Mesenchymal stem cell (in vitro differentiated cells and primary cell): ENCODE measurements at regions not wholly inside any gene's neighbourhood (a gene's known extent, or its start where the extent isn't known, plus 50 kb on each side); places are given as distances from the start of the nearest gene placed in this dataset.

ENCODE experiments used
- DNase-seq: peaks from one replicate; pipeline ENCODE4 v3.0.0-alpha.2; 2013
- H2AFZ ChIP-seq: one replicate; pipeline ENCODE4 v1.6.1; 2013; ENCODE audit warnings: low read depth, mild to moderate bottlenecking, control low read depth, inconsistent platforms, low read length, moderate library complexity
- H2AK5ac ChIP-seq: 2 replicates; pipeline ENCODE4 v1.6.1; 2013; ENCODE audit warnings: low read length, moderate library complexity, mild to moderate bottlenecking, inconsistent platforms; ENCODE audit not compliant: severe bottlenecking
- H2BK120ac ChIP-seq: one replicate; pipeline ENCODE4 v1.6.1; 2013; ENCODE audit warnings: low read depth, mild to moderate bottlenecking, inconsistent platforms, low read length, moderate library complexity
- H2BK12ac ChIP-seq, 2 experiments: one replicate each; pipeline ENCODE4 v1.6.1; 2013; ENCODE audit warnings: inconsistent platforms in 2 of 2, low read length in 2 of 2, mild to moderate bottlenecking in 2 of 2, moderate library complexity in 2 of 2, control low read depth in 1 of 2
- H2BK15ac ChIP-seq: one replicate; pipeline ENCODE4 v1.6.1; 2013; ENCODE audit warnings: mild to moderate bottlenecking, low read depth, inconsistent platforms; ENCODE audit not compliant: poor library complexity, severe bottlenecking
- H2BK5ac ChIP-seq: 2 replicates; pipeline ENCODE4 v1.6.1; 2013; ENCODE audit warnings: low read depth, mild to moderate bottlenecking, low read length, control low read depth, inconsistent platforms; ENCODE audit not compliant: poor library complexity, severe bottlenecking
- H3K14ac ChIP-seq, 2 experiments: one replicate each; pipeline ENCODE4 v1.6.1; 2013; ENCODE audit warnings: inconsistent platforms in 2 of 2, low read length in 2 of 2, control low read depth in 1 of 2, mild to moderate bottlenecking in 1 of 2, moderate library complexity in 1 of 2
- H3K18ac ChIP-seq, 2 experiments: one replicate each; pipeline ENCODE4 v1.6.1; 2013; ENCODE audit warnings: inconsistent platforms in 2 of 2, low read length in 2 of 2, control low read depth in 1 of 2, low read depth in 1 of 2, mild to moderate bottlenecking in 1 of 2
- H3K23ac ChIP-seq, 2 experiments: one replicate each; pipeline ENCODE4 v1.6.1; 2013; ENCODE audit warnings: inconsistent platforms in 2 of 2, low read length in 2 of 2, mild to moderate bottlenecking in 2 of 2, moderate library complexity in 2 of 2, control low read depth in 1 of 2
- H3K27ac ChIP-seq: 2 replicates; pipeline ENCODE4 v1.5.1; 2013; ENCODE audit warnings: mild to moderate bottlenecking, moderate library complexity, low read length, control low read depth, inconsistent platforms; ENCODE audit not compliant: poor library complexity, severe bottlenecking
- H3K27me3 ChIP-seq, 2 experiments: 2 replicates each; pipeline versions ENCODE4 v1.6.1 to v1.7.0; 2013; ENCODE audit warnings: low read length in 2 of 2, mild to moderate bottlenecking in 2 of 2, moderate library complexity in 2 of 2, control low read depth in 1 of 2, inconsistent platforms in 1 of 2; ENCODE audit not compliant: control insufficient read depth in 1 of 2, insufficient read depth in 1 of 2
- H3K36me3 ChIP-seq, 2 experiments: 2 replicates each; pipeline versions ENCODE4 v1.6.1 to v1.7.0; 2013; ENCODE audit warnings: low read length in 2 of 2, control low read depth in 1 of 2, inconsistent platforms in 1 of 2, low read depth in 1 of 2, mild to moderate bottlenecking in 1 of 2; ENCODE audit not compliant: insufficient read depth in 2 of 2, control insufficient read depth in 1 of 2
- H3K4ac ChIP-seq, 2 experiments: one replicate each; pipeline ENCODE4 v1.6.1; 2013; ENCODE audit warnings: inconsistent platforms in 2 of 2, low read length in 2 of 2, mild to moderate bottlenecking in 2 of 2, moderate library complexity in 2 of 2, control low read depth in 1 of 2, low read depth in 1 of 2
- H3K4me1 ChIP-seq: 2 replicates; pipeline ENCODE4 v1.6.1; 2013; ENCODE audit warnings: low read depth, low read length, control low read depth; ENCODE audit not compliant: control insufficient read depth, insufficient read depth
- H3K4me2 ChIP-seq: 2 replicates; pipeline ENCODE4 v1.6.1; 2013; ENCODE audit warnings: low read length, mild to moderate bottlenecking, inconsistent platforms; ENCODE audit not compliant: poor library complexity, severe bottlenecking
- H3K4me3 ChIP-seq, 2 experiments: 2 replicates each; pipeline versions ENCODE4 v1.5.1 to v1.7.0; 2013; ENCODE audit warnings: low read length in 2 of 2, mild to moderate bottlenecking in 2 of 2, control low read depth in 1 of 2, low read depth in 1 of 2; ENCODE audit not compliant: insufficient read depth in 1 of 2
- H3K79me1 ChIP-seq: replicated peaks from 2 replicates; pipeline ENCODE4 v1.6.1; 2013; ENCODE audit warnings: mild to moderate bottlenecking, control low read depth, low read length, inconsistent platforms; ENCODE audit not compliant: poor library complexity, severe bottlenecking
- H3K9ac ChIP-seq: 2 replicates; pipeline ENCODE4 v1.7.0; 2013; ENCODE audit warnings: mild to moderate bottlenecking, low read length, moderate library complexity
- H3K9me3 ChIP-seq: 2 replicates; pipeline ENCODE4 v1.7.0; 2013; ENCODE audit warnings: mild to moderate bottlenecking, low read length; ENCODE audit not compliant: control insufficient read depth
- H4K8ac ChIP-seq: one replicate; pipeline ENCODE4 v1.6.1; 2013; ENCODE audit warnings: inconsistent platforms, mild to moderate bottlenecking, low read length, moderate library complexity
- H4K91ac ChIP-seq: one replicate; pipeline ENCODE4 v1.6.1; 2013; ENCODE audit warnings: mild to moderate bottlenecking, low read length, inconsistent platforms
- WGBS: methylation state at CpG from one replicate; pipeline ENCODE4 v1.1.7; 2013; ENCODE audit warnings: mixed read lengths; 5-methylcytosine and 5-hydroxymethylcytosine counted together

DNA sequence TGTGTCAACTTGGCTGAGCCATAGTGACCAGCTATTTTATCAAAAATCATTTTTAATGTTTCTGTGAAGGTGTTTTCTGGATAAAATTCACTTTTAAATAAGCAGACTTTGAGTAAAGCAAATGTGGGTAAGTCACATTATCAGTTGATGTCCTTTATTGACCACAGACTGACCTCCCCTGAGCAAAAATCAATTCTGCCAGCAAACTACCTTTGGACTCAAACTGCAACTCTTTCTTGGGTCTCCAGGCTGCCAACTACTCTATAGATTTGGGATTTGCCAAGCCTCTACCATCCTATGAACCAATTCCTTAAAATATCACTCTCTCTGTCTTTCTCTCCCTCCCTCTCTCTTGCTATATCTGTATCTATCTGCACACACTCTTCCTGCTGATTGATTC lies 1571.7 kb upstream of the NUDT12 start:
- Histone ChIP-seq H4K91ac (no peak overlapping the region), H3K36me3 (no peaks in the 10 kb centered on the region), H4K8ac (no peak overlapping the region), H2AK5ac (no peak overlapping the region), H3K27me3 (no peaks in the 10 kb centered on the region), H2BK120ac (no peak overlapping the region), H3K18ac (no peak overlapping the region), H3K9ac (no peak overlapping the region), H3K9me3 (peaks cover 14% of the 10 kb centered on the region), H3K14ac (no peak overlapping the region), H3K27ac (no peak overlapping the region), H2BK5ac (no peak overlapping the region), H3K4me3 (no peak overlapping the region), H3K4me1 (peaks cover 2% of the 10 kb centered on the region), H3K4ac (no peak overlapping the region), H3K4me2 (no peak overlapping the region), H2BK12ac (no peak overlapping the region), H3K23ac (no peak overlapping the region), H3K79me1 (no peaks in the 10 kb centered on the region), H2AFZ (no peak overlapping the region), H2BK15ac (no peak overlapping the region)
- DNase-seq = no peak

DNA sequence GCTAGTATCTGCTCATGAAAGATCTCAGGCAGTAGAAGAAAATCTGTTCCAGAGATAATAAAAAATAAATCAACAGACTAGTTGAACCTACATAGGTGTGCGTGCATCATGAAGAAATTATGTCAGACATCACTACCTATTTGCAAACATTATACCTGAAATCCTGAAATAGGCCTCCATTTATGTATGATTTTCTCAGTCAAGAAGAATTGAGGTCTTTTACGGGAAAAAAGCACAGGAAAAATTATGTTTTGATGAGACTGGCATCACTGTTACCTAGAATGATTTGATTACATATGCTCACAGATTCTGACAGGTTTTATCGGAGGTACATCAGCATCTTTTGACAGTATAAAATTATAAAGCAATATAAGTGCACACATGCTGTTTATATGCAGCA lies 1570.5 kb upstream of the NUDT12 start:
- H3K4me3 ChIP-seq = no peak overlapping the region
- H3K4me1 ChIP-seq = peaks cover 2% of the 10 kb centered on the region
- H3K27ac ChIP-seq = no peak overlapping the region
- no peak overlapping the region for H2BK5ac ChIP-seq
- H3K4ac ChIP-seq = no peak overlapping the region
- H3K23ac ChIP-seq = no peak overlapping the region
- H2AK5ac ChIP-seq = no peak overlapping the region
- H2BK15ac ChIP-seq = no peak overlapping the region
- DNase-seq = no peak
- no peak overlapping the region for H4K8ac ChIP-seq
- no peaks in the 10 kb centered on the region for H3K79me1 ChIP-seq
- H3K9ac ChIP-seq = no peak overlapping the region
- no peaks in the 10 kb centered on the region for H3K36me3 ChIP-seq
- H2BK120ac ChIP-seq = no peak overlapping the region
- H3K9me3 ChIP-seq = peaks cover 14% of the 10 kb centered on the region
- no peak overlapping the region for H3K18ac ChIP-seq
- no peak overlapping the region for H2BK12ac ChIP-seq
- no peak overlapping the region for H3K14ac ChIP-seq
- no peak overlapping the region for H4K91ac ChIP-seq
- H3K27me3 ChIP-seq = no peaks in the 10 kb centered on the region
- WGBS = 100% methylated on average over 2 of the region's 3 CpGs
- H3K4me2 ChIP-seq = no peak overlapping the region
- H2AFZ ChIP-seq = no peak overlapping the region

- Histone ChIP-seq H2BK15ac (no peak overlapping the region), H3K9me3 (peaks cover 14% of the 10 kb centered on the region), H3K4me3 (no peak overlapping the region), H3K4me2 (no peak overlapping the region), H2AFZ (no peak overlapping the region), H3K4ac (no peak overlapping the region), H4K8ac (no peak overlapping the region), H3K4me1 (peaks cover 2% of the 10 kb centered on the region), H3K23ac (no peak overlapping the region), H3K14ac (no peak overlapping the region), H4K91ac (no peak overlapping the region), H3K27me3 (no peaks in the 10 kb centered on the region), H3K36me3 (no peaks in the 10 kb centered on the region), H3K18ac (no peak overlapping the region), H2BK12ac (no peak overlapping the region), H3K27ac (no peak overlapping the region), H3K9ac (no peak overlapping the region), H2BK120ac (no peak overlapping the region), H2AK5ac (no peak overlapping the region), H3K79me1 (no peaks in the 10 kb centered on the region), H2BK5ac (no peak overlapping the region)
- no peak for DNase-seq
- WGBS = no CpG with 5 or more reads among the region's 1 CpG
These were observed 1570.0 kb upstream of the NUDT12 start for GRCh38 chr5:105132581-105132980.

GRCh38 chr5:105131045-105131444 lies 1568.5 kb upstream of the NUDT12 start:
- no peak overlapping the region for H3K14ac ChIP-seq
- 80% methylated on average over 2 of the region's 3 CpGs for WGBS
- no peak overlapping the region for H3K4me2 ChIP-seq
- no peak for DNase-seq
- no peak overlapping the region for H2BK120ac ChIP-seq
- no peak overlapping the region for H4K91ac ChIP-seq
- H3K4ac ChIP-seq = no peak overlapping the region
- H3K9ac ChIP-seq = no peak overlapping the region
- H2BK15ac ChIP-seq = no peak overlapping the region
- H3K4me1 ChIP-seq = peaks cover 2% of the 10 kb centered on the region
- H3K27me3 ChIP-seq = no peaks in the 10 kb centered on the region
- H4K8ac ChIP-seq = no peak overlapping the region
- H2BK12ac ChIP-seq = no peak overlapping the region
- no peaks in the 10 kb centered on the region for H3K79me1 ChIP-seq
- no peak overlapping the region for H3K23ac ChIP-seq
- no peak overlapping the region for H3K4me3 ChIP-seq
- peaks cover 14% of the 10 kb centered on the region for H3K9me3 ChIP-seq
- no peak overlapping the region for H2BK5ac ChIP-seq
- no peak overlapping the region for H3K18ac ChIP-seq
- no peak overlapping the region for H2AK5ac ChIP-seq
- no peak overlapping the region for H3K27ac ChIP-seq
- no peak overlapping the region for H2AFZ ChIP-seq
- no peaks in the 10 kb centered on the region for H3K36me3 ChIP-seq
